ENCODE measurements at regions not wholly inside any gene's neighbourhood (a gene's known extent, or its start where the extent isn't known, plus 50 kb on each side); places are given as distances from the start of the nearest gene placed in this dataset.

- Histone ChIP-seq H3K4me3 (no peak overlapping the region), H3K4me2 (ENCODE audit: insufficient read depth, low read length) (no peak overlapping the region), H3K9ac (ENCODE audit: insufficient read depth in 1 of 2, low read depth in 2 of 2, low read length in 2 of 2) (no peak overlapping the region), H3K9me1 (ENCODE audit: control insufficient read depth, insufficient read depth, low read length) (no peaks in the 10 kb centered on the region), H3K36me3 (ENCODE audit: control insufficient read depth, insufficient read depth, low read length) (no peaks in the 10 kb centered on the region), H4K20me1 (replicated peaks; ENCODE audit: control insufficient read depth, insufficient read depth, low read length) (no peaks in the 10 kb centered on the region), H3K27me3 (ENCODE audit: control insufficient read depth in 2 of 2, insufficient read depth in 2 of 2, low read length in 2 of 2) (peaks cover 0 to 5% of the 10 kb centered on the region in 2 experiments; a peak in 2 of 5 replicates), H2AFZ (ENCODE audit: low read depth, low read length) (no peak overlapping the region), H3K79me2 (ENCODE audit: control insufficient read depth, insufficient read depth, low read length) (no peaks in the 10 kb centered on the region), H3K9me3 (replicated peaks; ENCODE audit: control insufficient read depth, insufficient read depth, low read depth, low read length) (no peaks in the 10 kb centered on the region), H3K27ac (ENCODE audit: extremely low read depth, low read depth, low read length) (no peak overlapping the region), H3K4me1 (replicated peaks in 1 of 2; ENCODE audit: control insufficient read depth in 2 of 2, insufficient read depth in 2 of 2, low read length in 2 of 2) (no peaks in the 10 kb centered on the region; a peak in 2 of 5 replicates)
- POLR2A ChIA-PET: no interaction called here
- BruUV-seq (replicated peaks): no TSS peak
- intact Hi-C loops (cut with micrococcal nuclease) (no loop called here), in situ Hi-C loops (cut with MboI) (no loop called here)
- CTCF ChIA-PET (ENCODE audit: low intra/inter-chr PET ratio): no interaction called here
- FAIRE-seq (no peak), ATAC-seq (no peak), DNase-seq (ENCODE audit: extremely low read depth in 1 of 4, low spot score in 3 of 4) (no peak)
- WGBS (ENCODE audit: insufficient coverage, low coverage, missing lambda C conversion rate): 0% methylated on average over 3 of the region's 3 CpGs
- TF ChIP-seq ZNF707 (CRISPR knock-in tag; conservative IDR thresholded peaks at IDR 0.05) (no peak), MYC (IDR thresholded peaks at IDR 0.05; ENCODE audit: low read depth, low read length) (no peak), MYC (CRISPR knock-in tag; IDR thresholded peaks at IDR 0.05; ENCODE audit: borderline replicate concordance, low read depth) (no peak), ZNF512 (tag; IDR thresholded peaks at IDR 0.05) (no peak), SMAD3 (CRISPR knock-in tag; conservative IDR thresholded peaks at IDR 0.05) (no peak), HDAC3 (IDR thresholded peaks at IDR 0.05; ENCODE audit: borderline replicate concordance, partially characterized antibody) (no peak), PTBP1 (IDR thresholded peaks at IDR 0.05; ENCODE audit: low read depth, low read length) (no peak), MXD1 (CRISPR knock-in tag; IDR thresholded peaks at IDR 0.05; ENCODE audit: borderline replicate concordance, poor library complexity, severe bottlenecking) (no peak), ZBTB49 (CRISPR knock-in tag; IDR thresholded peaks at IDR 0.05; ENCODE audit: borderline replicate concordance) (no peak), NFE2 (IDR thresholded peaks at IDR 0.05; ENCODE audit: low read depth) (no peak), RAD21 (CRISPR knock-in tag; conservative IDR thresholded peaks at IDR 0.05 in 1 of 2, IDR thresholded peaks at IDR 0.05 in 1 of 2) (no peak), ZNF24 (IDR thresholded peaks at IDR 0.05) (no peak), E2F1 (CRISPR knock-in tag; IDR thresholded peaks at IDR 0.05) (no peak), ZNF384 (IDR thresholded peaks at IDR 0.05; ENCODE audit: low read depth, low read length) (no peak), ZNF124 (CRISPR knock-in tag; IDR thresholded peaks at IDR 0.05) (no peak), HINFP (tag; conservative IDR thresholded peaks at IDR 0.05; ENCODE audit: low read depth) (no peak), MEF2A (IDR thresholded peaks at IDR 0.05; ENCODE audit: control insufficient read depth, low read depth, low read length) (no peak)
These were observed 61.3 kb upstream of the NKX2-2 start for GRCh38 chr20:21575167-21575566.

All from K562 (cell line).